Activated CD4-positive, alpha-beta memory T cell treated with anti-CD3 and anti-CD28 coated beads for 36 hours (primary cell): ENCODE measurements at regions not wholly inside any gene's neighbourhood (a gene's known extent, or its start where the extent isn't known, plus 50 kb on each side); places are given as distances from the start of the nearest gene placed in this dataset.

Experiments
- CTCF ChIA-PET: fragments of 350-600 bp; sonication (Branson Sonifier 250); formaldehyde crosslinking; loops from one replicate; lab custom pipeline; 2021; ENCODE audit warnings: antibody characterized with exemption, inconsistent platforms; lab: Charles Lee
- POLR2A ChIA-PET: fragments of 350-600 bp; sonication (Branson Sonifier 250); formaldehyde crosslinking; loops from one replicate; lab custom pipeline; 2021; ENCODE audit warnings: antibody characterized with exemption; lab: Charles Lee
- DNase-seq: peaks from one replicate; pipeline ENCODE4 v3.0.0-alpha.2; 2020
- H3K27ac Mint-ChIP-seq: one replicate; pipeline ENCODE4 v1.8.0; 2021; ENCODE audit warnings: mixed read lengths
- H3K27me3 Mint-ChIP-seq: one replicate; pipeline ENCODE4 v1.8.0; 2021; ENCODE audit warnings: mixed read lengths
- H3K36me3 Mint-ChIP-seq: one replicate; pipeline ENCODE4 v1.8.0; 2021; ENCODE audit warnings: mixed read lengths
- H3K4me1 Mint-ChIP-seq: one replicate; pipeline ENCODE4 v1.8.0; 2021; ENCODE audit warnings: low read depth, mixed read lengths
- H3K4me3 Mint-ChIP-seq: one replicate; pipeline ENCODE4 v1.8.0; 2021; ENCODE audit warnings: mild to moderate bottlenecking, mixed read lengths
- H3K9me3 Mint-ChIP-seq: one replicate; pipeline ENCODE4 v1.8.0; 2021; ENCODE audit warnings: mixed read lengths
- intact Hi-C: fragments of 100-400 bp; cut with micrococcal nuclease; formaldehyde crosslinking; loops from one replicate; pipeline ENCODE4 v1.15.1; 2023

DNA sequence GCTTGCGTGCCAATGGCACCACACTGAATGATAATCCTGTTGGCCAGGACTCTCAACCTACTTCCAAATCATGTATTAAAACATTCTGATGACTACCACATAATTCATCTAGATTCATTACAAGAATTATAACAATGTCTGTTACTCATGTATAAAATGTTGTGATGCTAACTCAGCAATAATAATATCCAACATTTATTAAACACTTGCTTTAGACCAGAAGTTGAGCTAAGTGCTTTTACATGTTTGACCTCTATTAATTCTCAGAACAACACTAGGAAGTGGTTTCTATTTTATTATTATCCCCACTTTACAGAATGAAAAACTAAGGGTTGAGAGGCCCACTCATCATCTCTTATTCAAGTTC lies 178.4 kb downstream of the LNPK start:
- ChIA-PET CTCF (no interaction called here), POLR2A (no interaction called here)
- Mint-ChIP-seq H3K4me1 (no peaks in the 10 kb centered on the region), H3K4me3 (no peak overlapping the region), H3K27ac (no peak overlapping the region), H3K36me3 (no peaks in the 10 kb centered on the region), H3K27me3 (peaks cover 15% of the 10 kb centered on the region), H3K9me3 (no peaks in the 10 kb centered on the region)
- intact Hi-C loops: no loop called here
- DNase-seq: no peak

DNA sequence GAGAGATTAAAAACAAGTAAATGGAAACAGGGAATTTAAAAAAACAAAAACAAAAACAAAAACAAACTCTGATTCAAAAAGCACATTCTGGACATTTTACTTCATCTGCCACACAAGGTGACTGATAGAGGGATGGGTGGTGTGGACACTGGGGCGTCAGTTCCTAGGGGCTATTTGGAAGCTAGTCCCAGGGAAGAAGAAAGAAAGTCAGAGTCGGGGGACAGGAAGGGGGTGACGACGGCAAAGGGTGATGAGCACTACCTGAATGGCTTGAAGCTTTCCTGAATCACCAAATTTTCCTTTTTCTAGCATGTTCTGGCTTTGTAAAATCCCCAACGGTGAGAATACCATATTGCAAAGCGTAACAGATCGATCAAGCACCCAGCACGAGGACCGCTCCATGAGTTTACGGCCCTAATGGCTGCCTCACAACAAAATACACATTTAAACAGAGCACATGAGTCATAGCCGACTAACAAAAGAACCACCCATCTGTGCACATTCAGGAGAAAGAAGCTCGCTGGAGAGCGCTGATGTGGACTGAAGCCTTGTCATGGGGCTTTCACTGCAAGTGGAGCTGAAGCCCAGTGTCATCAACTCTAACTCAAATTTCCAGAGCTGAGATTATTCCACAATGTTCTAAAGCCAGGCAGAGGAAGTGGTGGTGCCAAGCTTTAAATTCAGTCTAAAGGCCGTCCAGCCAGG lies 178.9 kb downstream of the LNPK start:
- Mint-ChIP-seq H3K4me3 (no peak overlapping the region), H3K27ac (no peak overlapping the region), H3K4me1 (no peaks in the 10 kb centered on the region), H3K9me3 (no peaks in the 10 kb centered on the region), H3K36me3 (no peaks in the 10 kb centered on the region), H3K27me3 (peaks cover 14% of the 10 kb centered on the region)
- ChIA-PET CTCF (no interaction called here), POLR2A (no interaction called here)
- no peak for DNase-seq
- intact Hi-C loops: no loop called here

DNA sequence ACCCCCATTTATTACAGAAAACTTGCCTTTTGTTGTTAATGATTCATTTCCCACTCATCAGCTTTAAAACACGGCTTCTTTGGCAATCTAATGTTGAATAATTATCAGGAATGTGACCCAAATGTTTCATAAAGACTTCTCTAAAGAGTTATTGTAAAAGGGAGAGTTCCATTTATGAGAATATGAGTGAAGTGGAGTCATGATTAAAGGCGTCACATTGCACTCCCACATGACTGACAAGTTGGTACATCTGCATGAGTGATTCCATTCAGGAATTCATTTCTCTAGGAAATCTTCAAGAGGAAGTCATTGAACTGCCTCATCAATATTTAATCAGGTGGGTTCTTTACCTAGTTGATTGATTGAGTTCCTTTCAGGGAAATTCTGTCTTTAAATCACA lies 184.8 kb downstream of the LNPK start:
- Mint-ChIP-seq H3K27me3 (peaks cover 8% of the 10 kb centered on the region), H3K36me3 (no peaks in the 10 kb centered on the region), H3K4me1 (no peaks in the 10 kb centered on the region), H3K27ac (no peak overlapping the region), H3K9me3 (peaks cover 5% of the 10 kb centered on the region), H3K4me3 (no peak overlapping the region)
- ChIA-PET CTCF (no interaction called here), POLR2A (no interaction called here)
- DNase-seq: no peak
- intact Hi-C loops: no loop called here

DNA sequence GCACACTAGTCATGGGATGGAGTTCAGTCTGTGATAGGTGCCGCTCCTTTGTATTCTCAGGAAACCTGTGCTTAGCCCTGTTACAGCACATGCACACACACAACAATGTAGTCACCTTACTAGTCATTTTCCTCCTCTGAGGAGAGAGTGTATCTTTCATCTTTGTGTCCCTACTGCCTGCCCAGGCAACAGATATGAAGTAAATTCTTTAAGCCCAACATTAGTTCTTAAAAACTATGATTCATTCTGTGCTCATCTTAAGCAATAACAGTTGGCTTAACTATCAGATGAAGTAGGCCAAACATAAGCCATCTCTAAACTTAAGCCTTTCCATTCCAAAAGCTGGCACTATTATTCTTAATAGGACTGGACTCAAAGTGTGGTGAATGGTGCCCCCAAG lies 186.5 kb downstream of the LNPK start:
- no peak overlapping the region for H3K4me3 Mint-ChIP-seq
- intact Hi-C loops: no loop called here
- H3K36me3 Mint-ChIP-seq: no peaks in the 10 kb centered on the region
- peaks cover 8% of the 10 kb centered on the region for H3K27me3 Mint-ChIP-seq
- ChIA-PET CTCF (no interaction called here), POLR2A (no interaction called here)
- peaks cover 5% of the 10 kb centered on the region for H3K9me3 Mint-ChIP-seq
- H3K27ac Mint-ChIP-seq: no peak overlapping the region
- no peaks in the 10 kb centered on the region for H3K4me1 Mint-ChIP-seq
- no peak for DNase-seq

DNA sequence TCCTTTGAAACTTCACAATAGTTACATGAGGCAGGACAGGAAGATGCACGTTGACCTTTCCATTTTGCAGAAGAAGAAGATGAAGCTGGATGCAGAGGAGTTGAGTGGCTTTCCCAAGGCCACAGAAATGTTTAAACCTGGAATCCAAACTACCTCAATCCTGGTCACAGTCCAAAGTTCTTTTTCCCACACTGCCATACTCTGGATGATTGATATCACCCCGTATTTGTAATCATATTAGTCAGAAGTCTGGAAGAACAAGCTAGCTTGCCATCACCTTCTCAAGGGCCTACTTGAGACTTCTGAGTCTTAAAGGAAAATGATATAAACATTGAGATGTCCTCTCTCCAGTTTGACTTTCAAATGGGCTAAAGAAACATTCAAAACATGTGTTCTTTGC lies 190.1 kb downstream of the LNPK start:
- DNase-seq: no peak
- H3K4me1 Mint-ChIP-seq: no peaks in the 10 kb centered on the region
- H3K4me3 Mint-ChIP-seq: no peak overlapping the region
- POLR2A ChIA-PET: no interaction called here
- peaks cover 8% of the 10 kb centered on the region for H3K27me3 Mint-ChIP-seq
- H3K36me3 Mint-ChIP-seq: no peaks in the 10 kb centered on the region
- H3K9me3 Mint-ChIP-seq: peaks cover 5% of the 10 kb centered on the region
- H3K27ac Mint-ChIP-seq: no peak overlapping the region
- CTCF ChIA-PET: no interaction called here
- intact Hi-C loops: no loop called here

DNA sequence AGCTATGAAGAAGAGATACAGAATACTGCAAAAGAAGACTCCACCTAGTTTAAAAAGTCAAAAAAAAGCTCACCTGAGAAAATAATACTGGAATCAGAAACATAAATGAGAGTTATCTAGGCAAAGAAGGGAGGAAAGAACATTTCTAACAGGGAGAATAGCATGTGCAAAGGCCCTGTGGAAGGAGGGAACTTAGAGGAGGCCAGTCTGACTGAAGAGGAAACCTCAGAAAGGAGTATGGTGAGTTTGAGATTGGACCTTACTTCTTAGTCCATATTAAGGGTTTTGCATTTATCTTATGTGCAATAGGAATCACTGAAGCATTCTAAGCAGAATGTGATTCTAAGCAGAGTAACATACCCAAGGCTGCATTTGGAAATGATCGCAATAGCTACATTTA lies 193.2 kb downstream of the LNPK start:
- no peaks in the 10 kb centered on the region for H3K9me3 Mint-ChIP-seq

DNA sequence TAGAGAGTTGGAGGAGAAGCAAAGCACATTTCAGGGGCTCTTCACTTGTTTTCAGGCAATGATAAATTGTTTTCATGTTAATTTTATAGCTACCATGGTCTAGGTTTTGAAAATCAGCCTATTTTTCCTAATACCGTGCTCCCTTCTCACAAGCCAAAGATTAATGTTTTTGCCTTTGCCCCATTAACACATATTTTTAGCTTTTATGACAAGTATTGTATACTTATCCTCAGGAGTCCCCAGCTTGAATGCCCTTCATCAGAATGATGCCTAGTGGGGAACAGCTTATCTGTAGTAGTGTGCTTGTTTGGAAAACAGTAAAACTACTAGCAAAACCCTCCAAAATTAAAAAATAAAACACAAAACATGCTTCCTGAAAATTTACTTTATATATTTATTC lies 194.0 kb downstream of the LNPK start:
- Mint-ChIP-seq H3K36me3 (no peaks in the 10 kb centered on the region), H3K27ac (no peak overlapping the region), H3K27me3 (peaks cover 11% of the 10 kb centered on the region), H3K4me1 (no peaks in the 10 kb centered on the region), H3K4me3 (no peak overlapping the region), H3K9me3 (no peaks in the 10 kb centered on the region)
- POLR2A ChIA-PET: no interaction called here
- DNase-seq: no peak
- intact Hi-C loops: no loop called here
- CTCF ChIA-PET: no interaction called here

More for the DNA sequence above, 193.2 kb downstream of the LNPK start:
- no peak for DNase-seq
- Mint-ChIP-seq H3K4me3 (no peak overlapping the region), H3K4me1 (no peaks in the 10 kb centered on the region), H3K27ac (no peak overlapping the region), H3K27me3 (peaks cover 11% of the 10 kb centered on the region), H3K36me3 (no peaks in the 10 kb centered on the region)
- intact Hi-C loops: no loop called here
- ChIA-PET CTCF (no interaction called here), POLR2A (no interaction called here)

DNA sequence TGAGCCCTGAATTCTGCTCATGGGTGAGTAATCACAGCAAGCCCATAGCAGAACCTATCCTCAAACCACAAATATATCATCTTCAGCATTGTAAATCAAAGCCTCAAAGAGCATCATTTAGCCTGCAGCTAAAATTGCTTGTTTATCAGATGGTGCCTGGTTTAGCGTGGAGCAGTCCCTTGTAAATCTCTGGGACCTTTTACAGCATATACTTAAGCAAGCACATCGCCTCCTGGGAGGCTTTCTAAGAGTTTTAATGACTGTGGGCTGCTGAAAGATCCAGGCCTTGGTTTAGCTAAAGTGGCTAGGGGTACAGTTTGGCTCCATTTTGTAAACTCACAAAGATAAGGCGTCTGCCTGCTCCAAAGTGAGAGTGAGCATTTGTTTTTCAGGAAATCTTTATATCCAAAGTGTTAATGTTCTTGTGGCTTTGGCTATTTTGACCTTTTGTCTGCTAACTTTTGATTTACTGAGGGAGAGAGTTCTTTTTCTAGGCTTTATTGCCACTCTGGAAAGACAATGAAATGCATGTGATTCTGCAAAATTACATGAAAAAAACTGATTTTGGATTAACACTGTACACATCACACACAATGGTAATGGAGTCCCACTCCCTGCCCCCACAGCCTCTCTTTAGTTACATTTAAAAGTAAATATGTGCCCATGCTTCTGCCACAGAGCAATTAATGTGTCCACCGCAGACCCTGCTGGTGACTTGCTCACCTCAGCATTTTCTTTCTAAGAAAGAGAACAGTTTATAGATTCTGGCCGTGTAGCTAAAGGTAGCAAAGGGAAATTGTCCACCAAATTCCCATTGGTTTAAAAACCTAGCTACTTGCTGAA lies 194.8 kb downstream of the LNPK start:
- ChIA-PET POLR2A (no interaction called here), CTCF (no interaction called here)
- no peak overlapping the region for H3K27ac Mint-ChIP-seq
- H3K4me3 Mint-ChIP-seq: no peak overlapping the region
- intact Hi-C loops: no loop called here
- no peak for DNase-seq
- H3K36me3 Mint-ChIP-seq: no peaks in the 10 kb centered on the region
- peaks cover 12% of the 10 kb centered on the region for H3K27me3 Mint-ChIP-seq
- H3K4me1 Mint-ChIP-seq: no peaks in the 10 kb centered on the region
- H3K9me3 Mint-ChIP-seq: no peaks in the 10 kb centered on the region

DNA sequence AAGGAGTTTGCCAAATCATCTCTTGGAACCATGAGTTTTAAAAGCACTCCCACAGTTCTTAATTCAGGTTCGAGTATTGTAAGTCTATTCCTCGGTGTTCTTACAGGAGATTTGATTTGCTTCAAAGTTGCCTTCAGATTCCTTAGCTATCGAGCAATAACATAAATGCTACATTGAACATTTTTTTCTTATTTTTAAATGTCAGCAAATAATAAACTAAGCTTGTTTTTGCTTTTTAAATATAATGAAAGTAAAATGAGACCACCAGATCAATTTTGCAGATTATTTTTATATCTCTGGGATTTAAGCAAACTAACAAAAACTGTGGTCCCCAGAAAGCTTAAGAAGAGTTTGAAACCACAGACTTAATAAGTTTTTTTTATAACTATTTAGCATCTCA lies 195.5 kb downstream of the LNPK start:
- POLR2A ChIA-PET: no interaction called here
- intact Hi-C loops: no loop called here
- Mint-ChIP-seq H3K9me3 (no peaks in the 10 kb centered on the region), H3K4me1 (no peaks in the 10 kb centered on the region), H3K27me3 (peaks cover 15% of the 10 kb centered on the region), H3K36me3 (no peaks in the 10 kb centered on the region), H3K4me3 (no peak overlapping the region), H3K27ac (no peak overlapping the region)
- CTCF ChIA-PET: no interaction called here
- no peak for DNase-seq

DNA sequence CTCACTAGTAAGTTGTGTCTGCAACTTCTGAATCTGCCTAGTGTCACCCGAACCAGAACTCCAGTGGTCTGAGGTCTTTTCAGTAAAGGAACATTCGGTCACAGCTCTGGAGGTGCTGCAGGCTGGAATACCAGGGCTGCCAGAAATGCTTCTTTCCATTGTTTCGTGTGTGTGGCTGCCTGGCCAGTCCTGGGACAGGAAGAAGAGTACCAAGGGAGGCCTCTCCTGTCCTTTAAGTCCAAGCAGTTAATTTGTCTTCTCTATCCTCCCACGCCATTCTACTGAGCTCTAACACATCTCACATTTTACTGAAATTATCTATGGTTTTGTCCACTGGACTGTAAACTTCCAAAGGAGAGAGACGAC lies 196.0 kb downstream of the LNPK start:
- Mint-ChIP-seq H3K27ac (no peak overlapping the region), H3K27me3 (peaks cover 15% of the 10 kb centered on the region), H3K4me3 (no peak overlapping the region), H3K4me1 (no peaks in the 10 kb centered on the region), H3K36me3 (no peaks in the 10 kb centered on the region), H3K9me3 (no peaks in the 10 kb centered on the region)
- POLR2A ChIA-PET: no interaction called here
- CTCF ChIA-PET: no interaction called here
- no peak for DNase-seq
- intact Hi-C loops: no loop called here

DNA sequence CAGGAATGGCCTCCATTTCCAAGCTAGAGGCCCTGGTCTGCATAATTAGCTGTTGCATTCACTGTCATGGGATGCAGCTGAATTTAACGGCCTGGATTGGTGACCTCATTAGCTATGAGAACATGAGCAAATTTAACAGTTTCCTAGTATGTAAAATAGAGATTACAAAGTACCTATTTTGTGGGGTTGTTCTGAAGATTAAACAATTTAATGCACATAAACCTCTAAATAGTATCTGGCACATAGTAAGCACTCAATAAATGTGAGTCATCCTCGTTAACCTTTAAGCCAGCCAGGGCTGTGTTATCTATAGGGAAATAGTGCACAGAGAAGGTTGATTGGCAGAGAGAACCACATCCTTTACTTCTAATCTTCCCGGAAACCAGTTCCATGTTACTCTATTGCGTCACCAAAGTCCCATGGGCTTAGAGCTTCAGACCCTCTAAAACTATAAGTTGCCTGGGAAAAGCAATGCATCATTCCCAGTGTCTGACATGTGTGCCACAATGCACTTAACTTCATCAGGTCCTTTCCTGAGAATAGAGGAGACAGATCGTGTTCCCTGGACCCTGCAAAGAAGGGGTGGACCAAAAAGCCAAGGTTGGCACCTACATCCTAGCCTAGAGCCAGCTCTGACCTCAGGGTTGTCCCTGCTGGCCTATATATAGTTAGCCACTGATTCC lies 196.5 kb downstream of the LNPK start:
- Mint-ChIP-seq H3K4me3 (no peak overlapping the region), H3K27ac (no peak overlapping the region), H3K9me3 (no peaks in the 10 kb centered on the region), H3K4me1 (no peaks in the 10 kb centered on the region), H3K36me3 (no peaks in the 10 kb centered on the region), H3K27me3 (peaks cover 15% of the 10 kb centered on the region)
- intact Hi-C loops: no loop called here
- DNase-seq: no peak
- ChIA-PET CTCF (no interaction called here), POLR2A (no interaction called here)

DNA sequence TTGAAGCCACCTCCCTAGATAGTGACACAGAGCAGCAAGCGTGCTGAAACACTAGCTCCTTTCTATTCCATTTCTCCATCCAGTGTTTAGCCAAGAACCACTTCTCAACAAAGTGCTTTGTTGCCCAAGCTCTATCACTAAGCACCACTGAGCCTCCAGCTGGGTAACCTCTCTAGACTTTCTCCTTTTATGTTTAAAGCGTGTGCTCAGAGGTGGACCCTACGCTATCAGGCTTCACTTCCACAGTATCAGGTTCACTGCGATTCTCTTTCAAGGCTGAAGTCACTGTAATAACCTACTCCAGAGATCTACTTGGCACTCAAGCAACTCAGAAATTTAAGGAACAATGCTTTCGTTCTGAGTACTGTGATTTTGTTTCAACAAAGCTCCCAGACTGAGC lies 197.9 kb downstream of the LNPK start:
- no peaks in the 10 kb centered on the region for H3K9me3 Mint-ChIP-seq
- H3K4me1 Mint-ChIP-seq: no peaks in the 10 kb centered on the region
- no peak overlapping the region for H3K4me3 Mint-ChIP-seq
- DNase-seq: no peak
- POLR2A ChIA-PET: no interaction called here
- no peak overlapping the region for H3K27ac Mint-ChIP-seq
- H3K36me3 Mint-ChIP-seq: no peaks in the 10 kb centered on the region
- intact Hi-C loops: no loop called here
- CTCF ChIA-PET: no interaction called here
- peaks cover 13% of the 10 kb centered on the region for H3K27me3 Mint-ChIP-seq
